PC-3 (cell line): ENCODE measurements at regions not wholly inside any gene's neighbourhood (a gene's known extent, or its start where the extent isn't known, plus 50 kb on each side); places are given as distances from the start of the nearest gene placed in this dataset.

Source experiments
- ATAC-seq: fragments of 200-7000 bp; cut with Tn5 transposase; 2 replicates; pipeline ENCODE4 v1.9.1; 2020; ENCODE audit warnings: mild to moderate bottlenecking, moderate library complexity
- BruUV-seq: library from RNA; stranded (reverse); fragments of 400-500 nt; replicated peaks from 2 replicates; lab custom pipeline; 2021; lab: Mats Ljungman, UMichigan
- CTCF ChIA-PET: fragments of 300-600 bp; sonication (Branson Sonifier 250); formaldehyde crosslinking; loops from one replicate; lab custom pipeline; 2022; ENCODE audit warnings: antibody characterized with exemption; lab: Charles Lee
- POLR2A ChIA-PET: fragments of 300-600 bp; sonication (Branson Sonifier 250); formaldehyde crosslinking; loops from one replicate; lab custom pipeline; 2022; ENCODE audit warnings: antibody characterized with exemption; ENCODE audit not compliant: unreplicated experiment; lab: Charles Lee
- DNase-seq: peaks from one replicate; pipeline ENCODE4 v3.0.0-alpha.2; 2015
- H2AFZ ChIP-seq: fragments of 300-600 bp; sonication (generic); 2 replicates; pipeline ENCODE4 v1.6.0; 2016; ENCODE audit warnings: antibody characterized with exemption, low read length
- H3F3A ChIP-seq: fragments of 300-600 bp; sonication (generic); one replicate; pipeline ENCODE4 v1.6.0; 2017; ENCODE audit warnings: antibody characterized with exemption, low read length, control low read depth, mild to moderate bottlenecking; ENCODE audit not compliant: unreplicated experiment
- H3K27ac ChIP-seq: fragments of 300-600 bp; sonication (generic); 2 replicates; pipeline ENCODE4 v1.5.1; 2016; ENCODE audit warnings: mild to moderate bottlenecking, low read length
- H3K27me3 ChIP-seq: fragments of 300-600 bp; sonication (generic); 2 replicates; pipeline ENCODE4 v1.6.1; 2016; ENCODE audit warnings: low read length, mixed read lengths
- H3K36me3 ChIP-seq: fragments of 300-600 bp; sonication (generic); 2 replicates; pipeline ENCODE4 v1.6.1; 2016; ENCODE audit warnings: low read depth, mixed run types, low read length, mixed read lengths
- H3K4me1 ChIP-seq: fragments of 300-600 bp; sonication (generic); 2 replicates; pipeline ENCODE4 v1.5.1; 2016; ENCODE audit warnings: low read length; ENCODE audit not compliant: insufficient read depth
- H3K4me2 ChIP-seq: fragments of 300-600 bp; sonication (generic); 2 replicates; pipeline ENCODE4 v1.6.0; 2016; ENCODE audit warnings: low read length
- H3K4me3 ChIP-seq: fragments of 300-600 bp; sonication (generic); 2 replicates; pipeline ENCODE4 v1.5.1; 2016; ENCODE audit warnings: mild to moderate bottlenecking, low read length, mixed read lengths
- H3K79me2 ChIP-seq: fragments of 300-600 bp; sonication (generic); 2 replicates; pipeline ENCODE4 v1.6.1; 2017; ENCODE audit warnings: low read length, mixed read lengths
- H3K9ac ChIP-seq: fragments of 300-600 bp; sonication (generic); 2 replicates; pipeline ENCODE4 v1.6.0; 2016; ENCODE audit warnings: mild to moderate bottlenecking, low read length
- H3K9me2 ChIP-seq: fragments of 300-600 bp; sonication (generic); replicated peaks from 2 replicates; pipeline ENCODE4 v1.6.1; 2016; ENCODE audit warnings: mixed run types, low read length, mixed read lengths
- H3K9me3 ChIP-seq: fragments of 300-600 bp; sonication (generic); 2 replicates; pipeline ENCODE4 v1.6.1; 2016; ENCODE audit warnings: low read length, mixed read lengths
- H4K20me1 ChIP-seq: fragments of 300-600 bp; sonication (generic); 2 replicates; pipeline ENCODE4 v1.6.1; 2016; ENCODE audit warnings: low read length, mixed read lengths
- CTCF ChIP-seq: fragments of 300-600 bp; sonication (generic); conservative IDR thresholded peaks from 2 replicates; pipeline ENCODE4 v1.5.1; 2017; ENCODE audit warnings: antibody characterized with exemption, low read depth, mild to moderate bottlenecking, low read length
- EZH2 ChIP-seq: fragments of 300-600 bp; sonication (generic); IDR thresholded peaks from one replicate; pipeline ENCODE4 v1.6.1; 2017; ENCODE audit warnings: antibody characterized with exemption, mild to moderate bottlenecking, low read length; ENCODE audit not compliant: unreplicated experiment
- EZH2phosphoT487 ChIP-seq: fragments of 300-600 bp; sonication (generic); IDR thresholded peaks from 2 replicates; pipeline ENCODE4 v1.6.1; 2018; ENCODE audit warnings: mild to moderate bottlenecking, antibody characterized with exemption, low read length, borderline replicate concordance
- intact Hi-C: fragments of 100-400 bp; cut with micrococcal nuclease; formaldehyde crosslinking; loops from 2 replicates; pipeline ENCODE4 v1.9.0; 2023

DNA sequence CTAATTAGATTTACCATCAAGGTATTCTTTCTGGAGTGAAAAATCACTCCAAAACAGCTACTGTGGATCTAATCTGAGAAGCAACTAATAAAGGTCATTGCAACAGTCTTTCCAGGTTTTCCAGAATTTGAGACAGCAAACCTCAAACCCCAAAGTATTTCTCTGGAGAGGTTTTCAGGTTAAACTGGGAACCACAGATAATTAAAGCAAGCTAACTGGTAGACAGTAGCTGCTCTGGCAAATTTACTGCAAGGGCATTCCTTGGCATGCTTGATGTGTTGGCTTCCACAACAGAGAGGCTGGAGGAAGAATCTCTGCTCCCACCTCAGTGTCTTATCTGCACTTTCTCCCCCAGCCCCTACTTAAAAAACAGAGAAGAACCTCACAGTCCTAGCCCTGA lies 140.0 kb upstream of the NRBF2 start:
- intact Hi-C loops: loop anchor here (2.0 kb wide), 1 partner anchor 74 kb away; no protein-coding TSS in a partner anchor
- H3K27ac ChIP-seq: peak overlapping the region; percentile 76
- H3K4me3 ChIP-seq: peak overlapping the region; percentile 45
- no peak for ATAC-seq
- CTCF ChIA-PET: interaction anchor here (0.7 to 1.1 kb wide), 2 partner anchors 91 to 175 kb away, joined by 3 to 4 read pairs; no protein-coding TSS in a partner anchor
- DNase-seq: peak; percentile 52
- H2AFZ ChIP-seq: peak overlapping the region; percentile 63
- H3K4me1 ChIP-seq: peaks cover 72% of the 10 kb centered on the region
- no peaks in the 10 kb centered on the region for H3K9me3 ChIP-seq
- POLR2A ChIA-PET: interaction anchor here (0.6 kb wide), 2 partner anchors 12 to 531 kb away, joined by 3 read pairs; no protein-coding TSS in a partner anchor
- H3K36me3 ChIP-seq: no peaks in the 10 kb centered on the region
- H3K79me2 ChIP-seq: no peaks in the 10 kb centered on the region
- peak overlapping the region; percentile 38; the same call in 1 of the 2 replicates for H3K9ac ChIP-seq
- no peak for TF ChIP-seq CTCF
- no peak for TF ChIP-seq EZH2phosphoT487
- TF ChIP-seq EZH2: no peak
- no TSS peak for BruUV-seq
- 0 out of 2 replicates have a peak, but pooled peaks cover under 1% of the 10 kb centered on the region for H3K9me2 ChIP-seq
- peak overlapping the region; percentile 71 for H3K4me2 ChIP-seq
- H4K20me1 ChIP-seq: no peaks in the 10 kb centered on the region
- peaks cover 29% of the 10 kb centered on the region for H3F3A ChIP-seq
- no peaks in the 10 kb centered on the region for H3K27me3 ChIP-seq

DNA sequence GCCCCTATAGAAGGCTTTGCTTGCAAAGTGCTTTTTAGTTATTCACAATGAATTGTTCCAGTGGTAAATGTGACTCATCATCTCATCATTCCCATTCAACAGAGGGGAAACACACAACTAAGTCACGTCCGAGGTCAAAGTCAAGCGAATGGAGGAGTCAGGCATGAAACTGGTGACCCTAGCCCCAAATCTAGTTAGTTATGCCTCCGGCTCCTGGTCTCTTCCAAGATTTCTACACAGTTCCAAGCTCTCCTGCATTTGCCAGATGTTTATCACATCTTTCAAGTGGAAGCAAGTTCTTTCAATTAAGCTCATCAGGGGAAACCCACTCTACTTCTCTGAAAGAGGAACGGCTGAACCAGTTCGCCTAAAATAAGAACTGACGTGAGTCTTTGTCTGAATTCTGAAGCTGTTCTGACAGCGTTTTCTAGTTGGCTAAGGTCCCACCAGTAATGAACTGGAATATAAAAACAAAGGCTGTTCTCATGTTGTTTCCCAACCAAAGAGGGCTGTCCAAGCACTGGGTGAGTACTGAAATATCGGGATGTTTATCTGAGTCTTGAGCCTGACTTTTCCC lies 140.9 kb upstream of the NRBF2 start:
- peaks cover 29% of the 10 kb centered on the region for H3F3A ChIP-seq
- H3K27me3 ChIP-seq: no peaks in the 10 kb centered on the region
- BruUV-seq: no TSS peak
- ChIA-PET POLR2A (interaction anchor here (0.5 to 0.6 kb wide), 2 partner anchors 11 to 17 kb away, joined by 3 read pairs; no protein-coding TSS in a partner anchor), CTCF (interaction anchor here (1.1 kb wide), 1 partner anchor 15 kb away, joined by 11 read pairs; no protein-coding TSS in a partner anchor)
- peak overlapping the region; percentile 71 for H3K4me2 ChIP-seq
- TF ChIP-seq EZH2phosphoT487 (no peak), EZH2 (no peak), CTCF (no peak)
- H3K9me3 ChIP-seq: no peaks in the 10 kb centered on the region
- H3K4me3 ChIP-seq: peak overlapping the region; percentile 45
- peak overlapping the region; percentile 76 for H3K27ac ChIP-seq
- peak overlapping the region; percentile 63 for H2AFZ ChIP-seq
- H3K4me1 ChIP-seq: peaks cover 72% of the 10 kb centered on the region
- H4K20me1 ChIP-seq: no peaks in the 10 kb centered on the region
- ATAC-seq (peak; percentile 72), DNase-seq (peak; percentile 100)
- H3K79me2 ChIP-seq: no peaks in the 10 kb centered on the region
- no peaks in the 10 kb centered on the region for H3K36me3 ChIP-seq
- intact Hi-C loops: loop anchor here (2.0 kb wide), 1 partner anchor 73 kb away; no protein-coding TSS in a partner anchor
- H3K9me2 ChIP-seq: 0 out of 2 replicates have a peak, but pooled peaks cover 5% of the 10 kb centered on the region
- H3K9ac ChIP-seq: peak overlapping the region; percentile 38

- Histone ChIP-seq H3K4me1 (peaks cover 55% of the 10 kb centered on the region), H3K27me3 (no peaks in the 10 kb centered on the region), H3K4me3 (no peak overlapping the region), H3K27ac (no peak overlapping the region), H3F3A (peaks cover 17% of the 10 kb centered on the region), H3K79me2 (no peaks in the 10 kb centered on the region), H4K20me1 (no peaks in the 10 kb centered on the region), H2AFZ (no peak overlapping the region), H3K36me3 (no peaks in the 10 kb centered on the region), H3K9ac (no peak overlapping the region), H3K9me3 (no peaks in the 10 kb centered on the region), H3K4me2 (no peak overlapping the region), H3K9me2 (0 out of 2 replicates have a peak, but pooled peaks cover 5% of the 10 kb centered on the region)
- ATAC-seq: no peak
- intact Hi-C loops: no loop called here
- ChIA-PET POLR2A (no interaction called here), CTCF (no interaction called here)
- BruUV-seq: no TSS peak
- peak; percentile 47 for DNase-seq
- no peak for TF ChIP-seq CTCF
- no peak for TF ChIP-seq EZH2phosphoT487
- no peak for TF ChIP-seq EZH2
Measured at GRCh38 chr10:62990126-62990525, 143.0 kb upstream of the NRBF2 start.
